Ovary (tissue), 3 donors: ENCODE measurements at regions not wholly inside any gene's neighbourhood (a gene's known extent, or its start where the extent isn't known, plus 50 kb on each side); places are given as distances from the start of the nearest gene placed in this dataset.

Experiments
- CTCF ChIP-seq, 3 donors: fragments of 450-650 bp in 2 of 3; fragments of 200-600 bp in 1 of 3; IDR thresholded peaks; one replicate each; pipeline versions ENCODE4 v1.5.1 to v1.8.0; 2016 to 2022; ENCODE audit warnings: antibody characterized with exemption in 3 of 3, mild to moderate bottlenecking in 1 of 3
- EP300 ChIP-seq: sonication (generic); formaldehyde crosslinking; IDR thresholded peaks from one replicate; pipeline ENCODE4 v1.6.1; 2017; ENCODE audit warnings: antibody characterized with exemption
- POLR2A ChIP-seq: fragments of 450-650 bp; IDR thresholded peaks from one replicate; pipeline ENCODE4 v1.6.1; 2017; ENCODE audit warnings: antibody characterized with exemption, mild to moderate bottlenecking, moderate library complexity
- donor health status: DM: no; HTN: no; CAD: no.

GRCh38 chr9:69961843-69962242 is 81.8 kb upstream of the MAMDC2 start:
- TF ChIP-seq CTCF (IDR thresholded peaks at IDR 0.05) (no peak), EP300 (no peak), POLR2A (no peak)
